ENCODE measurements at regions not wholly inside any gene's neighbourhood (a gene's known extent, or its start where the extent isn't known, plus 50 kb on each side); places are given as distances from the start of the nearest gene placed in this dataset.

DNA sequence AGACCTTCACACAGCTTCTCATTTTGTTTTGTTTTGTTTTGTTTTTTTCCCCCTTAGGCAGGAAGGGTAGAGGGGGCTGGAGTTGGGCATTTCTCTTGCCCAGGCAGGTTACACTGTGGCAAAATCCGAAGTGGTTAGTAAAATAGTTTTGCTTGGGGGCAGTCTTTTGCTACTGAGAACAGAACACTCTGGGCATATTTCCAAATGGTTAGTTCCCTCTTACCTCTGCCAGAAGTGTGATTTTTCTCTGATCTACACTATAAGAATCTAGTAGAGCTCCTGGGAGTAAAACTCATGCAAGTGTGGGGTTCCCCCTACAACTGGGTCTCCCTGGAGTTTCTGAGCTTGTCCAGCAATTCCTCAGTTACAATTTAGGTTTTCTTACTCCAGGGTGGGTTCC is 61.7 kb downstream of the NPS start:
- no peak overlapping the region for H3K4me3 ChIP-seq (ENCODE audit: low read depth, low read length)
- TF ChIP-seq, protein P1, sequence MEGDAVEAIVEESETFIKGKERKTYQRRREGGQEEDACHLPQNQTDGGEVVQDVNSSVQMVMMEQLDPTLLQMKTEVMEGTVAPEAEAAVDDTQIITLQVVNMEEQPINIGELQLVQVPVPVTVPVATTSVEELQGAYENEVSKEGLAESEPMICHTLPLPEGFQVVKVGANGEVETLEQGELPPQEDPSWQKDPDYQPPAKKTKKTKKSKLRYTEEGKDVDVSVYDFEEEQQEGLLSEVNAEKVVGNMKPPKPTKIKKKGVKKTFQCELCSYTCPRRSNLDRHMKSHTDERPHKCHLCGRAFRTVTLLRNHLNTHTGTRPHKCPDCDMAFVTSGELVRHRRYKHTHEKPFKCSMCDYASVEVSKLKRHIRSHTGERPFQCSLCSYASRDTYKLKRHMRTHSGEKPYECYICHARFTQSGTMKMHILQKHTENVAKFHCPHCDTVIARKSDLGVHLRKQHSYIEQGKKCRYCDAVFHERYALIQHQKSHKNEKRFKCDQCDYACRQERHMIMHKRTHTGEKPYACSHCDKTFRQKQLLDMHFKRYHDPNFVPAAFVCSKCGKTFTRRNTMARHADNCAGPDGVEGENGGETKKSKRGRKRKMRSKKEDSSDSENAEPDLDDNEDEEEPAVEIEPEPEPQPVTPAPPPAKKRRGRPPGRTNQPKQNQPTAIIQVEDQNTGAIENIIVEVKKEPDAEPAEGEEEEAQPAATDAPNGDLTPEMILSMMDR (IDR thresholded peaks at IDR 0.05; ENCODE audit: borderline replicate concordance, insufficient read depth, low read depth, low read length), result no peak

DNA sequence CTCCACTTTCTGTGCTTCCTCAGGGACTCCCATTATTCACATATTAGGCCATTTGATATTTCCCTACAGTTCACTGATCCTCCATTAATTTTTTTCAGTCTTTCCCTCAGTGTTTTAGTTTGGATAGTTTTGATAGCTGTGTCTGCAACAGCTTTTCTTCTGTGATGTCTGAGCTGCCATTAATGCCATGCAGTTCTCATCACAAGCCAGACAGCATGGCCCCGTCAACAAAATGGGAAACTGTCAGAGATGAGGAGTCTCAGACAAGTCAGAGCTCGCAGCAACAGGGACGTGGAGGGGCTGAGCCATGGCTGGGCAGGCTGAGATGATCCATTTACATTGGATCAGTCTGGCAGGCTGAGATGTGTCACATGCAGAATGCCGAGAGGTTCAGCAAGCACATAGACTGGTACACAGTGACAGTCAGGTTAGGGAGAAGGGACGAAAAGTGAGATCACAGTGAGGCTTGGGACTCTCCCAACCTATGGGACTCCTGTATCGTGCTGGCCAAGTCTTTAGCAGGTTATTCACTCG is 65.4 kb downstream of the NPS start:
- TF ChIP-seq, protein P1 (IDR thresholded peaks at IDR 0.05; ENCODE audit: borderline replicate concordance, insufficient read depth, low read depth, low read length), result no peak
- no peak overlapping the region for H3K4me3 ChIP-seq (ENCODE audit: low read depth, low read length)

DNA sequence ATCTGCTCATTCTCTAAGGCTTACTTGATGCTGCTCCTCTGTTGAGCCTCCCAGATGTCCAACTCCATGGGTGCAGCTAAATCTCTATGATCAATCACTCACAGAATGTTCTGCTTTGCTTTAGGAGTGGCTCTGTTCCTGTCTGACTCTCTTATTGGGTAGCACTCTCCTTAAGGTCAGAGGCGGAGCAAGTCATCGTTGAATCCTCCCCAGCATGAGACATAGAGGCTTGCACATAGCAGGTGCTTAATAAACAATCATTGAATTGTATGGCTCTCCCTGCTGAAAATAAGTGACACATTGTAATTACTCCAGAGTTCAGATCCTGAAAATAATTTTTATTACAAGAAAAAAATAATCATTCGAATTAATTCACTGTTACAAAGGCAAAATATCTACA is 69.7 kb downstream of the NPS start:
- TF ChIP-seq, protein P1 (IDR thresholded peaks at IDR 0.05; ENCODE audit: borderline replicate concordance, insufficient read depth, low read depth, low read length), result no peak
- no peak overlapping the region for H3K4me3 ChIP-seq (ENCODE audit: low read depth, low read length)

DNA sequence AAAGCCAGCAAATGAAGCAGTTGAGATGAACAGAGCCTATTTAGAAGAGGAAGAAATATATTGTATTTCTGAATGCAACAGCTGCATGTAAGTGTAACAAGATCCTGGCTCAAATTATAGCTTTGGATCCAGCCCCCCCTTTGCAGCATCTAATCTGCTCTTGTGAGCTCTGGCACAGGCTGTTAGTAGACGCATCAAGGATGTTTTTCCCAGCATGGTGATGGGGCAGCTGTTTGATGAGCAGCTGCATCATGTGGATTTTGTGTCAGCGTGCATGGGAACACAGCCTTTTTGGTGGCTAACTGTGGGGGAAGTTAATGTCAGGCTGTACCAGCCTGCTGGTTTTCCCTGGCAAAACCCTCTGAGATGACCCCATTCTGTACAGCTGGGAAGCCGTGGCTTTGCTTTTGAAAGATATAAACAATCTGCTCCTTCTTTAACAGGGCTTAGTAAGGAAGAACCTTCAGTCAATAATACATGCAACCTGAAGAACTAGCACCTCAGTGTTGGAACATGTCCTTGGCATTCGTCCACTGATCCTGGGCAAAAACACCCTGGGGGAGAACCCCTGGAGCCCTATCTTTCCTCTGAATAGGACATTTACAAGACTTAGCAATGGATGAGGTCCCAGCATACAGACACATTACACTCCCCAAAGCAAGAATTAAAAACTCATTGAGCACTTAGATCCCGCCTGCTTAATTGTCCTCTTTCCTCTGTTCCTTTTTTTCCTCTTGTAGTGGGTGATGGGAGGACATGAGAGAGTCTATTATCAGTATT is 70.6 kb downstream of the NPS start:
- TF ChIP-seq, protein P1 (IDR thresholded peaks at IDR 0.05; ENCODE audit: borderline replicate concordance, insufficient read depth, low read depth, low read length), result no peak
- H3K4me3 ChIP-seq (ENCODE audit: low read depth, low read length), result no peak overlapping the region

DNA sequence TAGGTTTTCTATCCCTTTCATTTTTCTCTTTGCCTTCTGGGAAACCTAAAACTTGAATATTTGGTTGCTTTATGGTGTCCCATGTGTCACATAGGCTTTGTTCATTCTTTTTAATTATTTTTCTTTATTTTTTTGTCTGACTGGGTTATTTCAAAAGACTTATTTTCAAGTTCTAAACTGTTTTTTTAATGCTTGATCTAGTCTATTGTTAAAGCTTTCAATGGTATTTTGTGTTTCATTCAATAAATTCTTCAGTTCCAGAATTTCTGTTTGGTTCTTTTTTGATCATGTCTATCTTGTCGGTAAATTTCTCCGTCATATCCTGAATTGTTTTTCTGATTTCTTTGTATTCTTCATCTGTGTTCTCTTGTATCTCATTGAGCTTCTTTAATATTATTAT is 86.8 kb downstream of the NPS start:
- no peak overlapping the region for H3K4me3 ChIP-seq (ENCODE audit: low read depth, low read length)
- TF ChIP-seq, protein P1 (IDR thresholded peaks at IDR 0.05; ENCODE audit: borderline replicate concordance, insufficient read depth, low read depth, low read length), result no peak

DNA sequence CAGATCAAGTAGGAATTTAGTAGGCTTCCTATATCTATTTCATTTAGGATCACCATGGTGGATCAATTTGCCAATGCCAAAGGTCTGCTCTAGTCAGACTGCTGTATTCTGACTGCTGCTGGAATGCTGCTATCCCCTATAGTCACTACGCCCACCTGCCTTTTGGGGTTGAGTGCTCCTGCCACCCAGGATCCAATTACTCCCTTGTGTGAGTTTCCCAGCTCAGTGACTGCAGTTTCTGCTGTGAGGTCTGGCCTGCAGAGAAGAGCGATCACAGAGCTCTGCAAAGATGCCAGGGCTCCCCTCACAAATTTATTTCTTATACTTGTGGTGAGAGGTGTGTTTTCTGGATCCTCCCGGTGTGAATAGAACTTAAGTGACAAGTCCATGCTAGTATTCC is 88.1 kb upstream of the FOXI2 start:
- TF ChIP-seq, protein P1 (IDR thresholded peaks at IDR 0.05; ENCODE audit: borderline replicate concordance, insufficient read depth, low read depth, low read length), result no peak

DNA sequence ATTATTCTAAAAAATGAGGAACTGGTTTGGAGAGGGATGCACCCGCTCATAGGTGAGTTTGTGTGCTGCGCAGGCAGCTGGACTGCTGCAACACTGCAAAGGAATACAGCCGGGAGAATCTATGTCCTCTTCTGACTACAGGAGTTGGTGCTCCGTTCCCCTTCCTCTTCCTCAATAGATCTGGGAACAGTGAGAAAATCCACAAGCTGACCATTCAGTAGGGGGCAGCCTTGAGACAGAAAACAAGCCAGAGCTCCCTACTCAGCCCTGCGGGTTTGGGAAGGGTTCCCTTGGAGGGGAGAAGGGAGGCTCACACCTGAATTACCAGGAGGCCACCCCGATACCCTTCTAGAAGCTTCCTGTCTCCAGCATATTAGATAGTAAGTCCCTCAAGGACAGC is 87.3 kb upstream of the FOXI2 start:
- TF ChIP-seq, protein P1 (IDR thresholded peaks at IDR 0.05; ENCODE audit: borderline replicate concordance, insufficient read depth, low read depth, low read length), result no peak; the same call in 1 of the 2 replicates
- H3K4me3 ChIP-seq (ENCODE audit: low read depth, low read length), result no peak overlapping the region

More for the DNA sequence above, 88.1 kb upstream of the FOXI2 start:
- H3K4me3 ChIP-seq (ENCODE audit: low read depth, low read length), result no peak overlapping the region

Data from GM12875 (cell line).